CD14-positive monocyte (primary cell): ENCODE measurements at regions not wholly inside any gene's neighbourhood (a gene's known extent, or its start where the extent isn't known, plus 50 kb on each side); places are given as distances from the start of the nearest gene placed in this dataset.

Experiments used
- DNase-seq, 3 donors: peaks; one replicate each; pipeline ENCODE4 v3.0.0-alpha.2; 2011 to 2022
- H2AFZ ChIP-seq: 2 replicates; pipeline ENCODE4 v1.6.0; 2012; ENCODE audit warnings: mild to moderate bottlenecking, low read depth, low read length, inconsistent platforms; ENCODE audit not compliant: insufficient read depth, poor library complexity, severe bottlenecking
- H3K27ac ChIP-seq, 2 donors: 1 replicate in 1 of 2; 2 replicates in 1 of 2; pipeline ENCODE4 v1.5.1; 2012 to 2013; ENCODE audit warnings: low read length in 2 of 2, control low read depth in 1 of 2, inconsistent platforms in 1 of 2, low read depth in 1 of 2, mild to moderate bottlenecking in 1 of 2
- H3K27me3 ChIP-seq, 2 donors: one replicate each; pipeline versions ENCODE4 v1.6.0 to v1.6.1; 2011 to 2013; ENCODE audit warnings: low read length in 2 of 2; ENCODE audit not compliant: control insufficient read depth in 2 of 2, insufficient read depth in 2 of 2
- H3K36me3 ChIP-seq, 2 donors: replicated peaks in 1 of 2; 1 replicate in 1 of 2; 2 replicates in 1 of 2; pipeline versions ENCODE4 v1.5.1 to v1.6.1; 2012 to 2013; ENCODE audit warnings: low read length in 2 of 2, control low read depth in 1 of 2, inconsistent platforms in 1 of 2, mild to moderate bottlenecking in 1 of 2; ENCODE audit not compliant: insufficient read depth in 2 of 2, control insufficient read depth in 1 of 2
- H3K4me1 ChIP-seq, 2 donors: 1 replicate in 1 of 2; 2 replicates in 1 of 2; pipeline versions ENCODE4 v1.5.1 to v1.6.1; 2012 to 2013; ENCODE audit warnings: low read length in 2 of 2, control low read depth in 1 of 2, inconsistent platforms in 1 of 2, mild to moderate bottlenecking in 1 of 2, moderate library complexity in 1 of 2; ENCODE audit not compliant: insufficient read depth in 2 of 2, control insufficient read depth in 1 of 2
- H3K4me2 ChIP-seq: replicated peaks from 2 replicates; pipeline ENCODE3; 2012; ENCODE audit warnings: low read length, moderate library complexity, mild to moderate bottlenecking; ENCODE audit not compliant: poor library complexity, severe bottlenecking; ENCODE audit errors: extremely low read depth
- H3K4me3 ChIP-seq, 3 experiments: fragments of 200-600 bp in 1 of 3; sonication (generic) in 1 of 3; replicated peaks in 1 of 3; 1 replicate in 2 of 3; 2 replicates in 1 of 3; pipeline ENCODE4 v1.5.1; 2011 to 2013; ENCODE audit warnings: low read length in 3 of 3, mild to moderate bottlenecking in 3 of 3, control low read depth in 2 of 3, low read depth in 2 of 3, inconsistent platforms in 1 of 3, moderate library complexity in 1 of 3
- H3K79me2 ChIP-seq: 2 replicates; pipeline ENCODE4 v1.6.0; 2012; ENCODE audit warnings: mild to moderate bottlenecking, control low read depth, inconsistent platforms, low read length, moderate library complexity; ENCODE audit not compliant: insufficient read depth
- H3K9ac ChIP-seq: 2 replicates; pipeline ENCODE4 v1.6.0; 2017; ENCODE audit warnings: low read length, mild to moderate bottlenecking; ENCODE audit not compliant: insufficient read depth, poor library complexity, severe bottlenecking
- H3K9me3 ChIP-seq, 2 donors: replicated peaks in 1 of 2; 1 replicate in 1 of 2; 2 replicates in 1 of 2; pipeline versions ENCODE4 v1.5.1 to v1.6.1; 2012 to 2013; ENCODE audit warnings: low read length in 2 of 2, control low read depth in 1 of 2; ENCODE audit not compliant: control insufficient read depth in 1 of 2, insufficient read depth in 1 of 2
- H4K20me1 ChIP-seq: 2 replicates; pipeline ENCODE4 v1.6.0; 2012; ENCODE audit warnings: mild to moderate bottlenecking, low read length, control low read depth, moderate library complexity; ENCODE audit not compliant: insufficient read depth
- H3K27ac Mint-ChIP-seq, 7 donors: one replicate each; pipeline ENCODE4 v1.8.0; 2020; ENCODE audit warnings: mild to moderate bottlenecking in 7 of 7, mixed read lengths in 7 of 7, moderate library complexity in 6 of 7, inconsistent platforms in 2 of 7
- H3K27me3 Mint-ChIP-seq, 3 donors: one replicate each; pipeline ENCODE4 v1.8.0; 2021 to 2022; ENCODE audit warnings: low read depth in 3 of 3, mild to moderate bottlenecking in 3 of 3, mixed read lengths in 3 of 3, moderate library complexity in 3 of 3, inconsistent platforms in 1 of 3
- H3K36me3 Mint-ChIP-seq, 2 donors: one replicate each; pipeline ENCODE4 v1.8.0; 2020; ENCODE audit warnings: mixed read lengths in 2 of 2, inconsistent platforms in 1 of 2, mild to moderate bottlenecking in 1 of 2
- H3K4me1 Mint-ChIP-seq: one replicate; pipeline ENCODE4 v1.8.0; 2020; ENCODE audit warnings: mild to moderate bottlenecking, mixed read lengths
- H3K4me3 Mint-ChIP-seq, 2 donors: one replicate each; pipeline ENCODE4 v1.8.0; 2020; ENCODE audit warnings: mild to moderate bottlenecking in 2 of 2, mixed read lengths in 2 of 2, moderate library complexity in 1 of 2
- H3K9me3 Mint-ChIP-seq, 7 donors: one replicate each; pipeline ENCODE4 v1.8.0; 2020 to 2022; ENCODE audit warnings: mixed read lengths in 7 of 7, mild to moderate bottlenecking in 6 of 7, moderate library complexity in 6 of 7, inconsistent platforms in 2 of 7
- CTCF ChIP-seq: fragments of 200-600 bp; IDR thresholded peaks from one replicate; pipeline ENCODE4 v1.8.0; 2022; ENCODE audit warnings: antibody characterized with exemption, mild to moderate bottlenecking
- WGBS: methylation state at CpG from one replicate; pipeline ENCODE4 v1.1.5; 2013; ENCODE audit warnings: missing lambda C conversion rate; ENCODE audit not compliant: insufficient coverage; 5-methylcytosine and 5-hydroxymethylcytosine counted together
- intact Hi-C, 2 donors: fragments of 100-400 bp; cut with micrococcal nuclease; formaldehyde crosslinking; loops; one replicate each; pipeline versions ENCODE4 v1.15.0 to v1.15.1; 2023

- Mint-ChIP-seq H3K27ac (no peak overlapping the region), H3K36me3 (no peaks in the 10 kb centered on the region), H3K9me3 (no peaks in the 10 kb centered on the region), H3K4me3 (no peak overlapping the region), H3K27me3 (peaks cover 0 to 2% (median 0%) of the 10 kb centered on the region in 3 donors), H3K4me1 (no peaks in the 10 kb centered on the region)
- Histone ChIP-seq H2AFZ (no peak overlapping the region), H3K4me1 (no peaks in the 10 kb centered on the region), H4K20me1 (no peaks in the 10 kb centered on the region), H3K27me3 (no peaks in the 10 kb centered on the region), H3K9me3 (no peaks in the 10 kb centered on the region), H3K4me3 (no peak overlapping the region), H3K9ac (no peak overlapping the region), H3K79me2 (no peaks in the 10 kb centered on the region), H3K36me3 (no peaks in the 10 kb centered on the region), H3K4me2 (no peak overlapping the region), H3K27ac (no peak overlapping the region)
- intact Hi-C loops: no loop called here
- WGBS: no CpG with 5 or more reads among the region's 1 CpG
- TF ChIP-seq CTCF: no peak
- no peak for DNase-seq
Measured at GRCh38 chr6:48584846-48585245, 473.8 kb upstream of the PTCHD4 start.

DNA sequence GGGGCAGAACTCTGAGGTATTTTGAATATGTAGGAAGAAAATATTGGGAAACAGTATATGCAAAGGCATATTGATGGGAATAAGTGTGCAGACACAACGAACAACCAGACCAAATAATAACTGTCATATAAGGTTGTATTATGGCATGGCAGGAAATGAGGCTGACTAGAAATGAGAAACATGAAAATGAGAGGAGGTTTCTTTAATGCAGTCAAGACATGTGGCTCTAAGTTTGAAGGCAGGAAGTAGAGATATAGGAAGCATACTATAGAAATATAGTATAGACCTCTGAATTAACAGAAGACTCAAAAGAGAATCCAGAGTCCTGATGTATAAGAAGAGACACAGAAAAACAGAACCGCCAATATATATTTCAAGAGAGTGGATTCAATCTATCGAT lies 459.7 kb upstream of the PTCHD4 start:
- Mint-ChIP-seq H3K9me3 (peaks cover 1 to 6% (median 3%) of the 10 kb centered on the region in 7 donors), H3K4me1 (no peaks in the 10 kb centered on the region), H3K27me3 (no peaks in the 10 kb centered on the region), H3K36me3 (no peaks in the 10 kb centered on the region), H3K27ac (no peak overlapping the region), H3K4me3 (no peak overlapping the region)
- DNase-seq: no peak
- no peaks in the 10 kb centered on the region for H3K9me3 ChIP-seq
- no peaks in the 10 kb centered on the region for H3K36me3 ChIP-seq
- H3K4me1 ChIP-seq: no peaks in the 10 kb centered on the region
- H3K27me3 ChIP-seq: no peaks in the 10 kb centered on the region
- no peaks in the 10 kb centered on the region for H4K20me1 ChIP-seq
- intact Hi-C loops: no loop called here
- no peak overlapping the region for H3K9ac ChIP-seq
- no peak overlapping the region for H3K4me2 ChIP-seq
- H3K4me3 ChIP-seq: no peak overlapping the region
- WGBS: no CpG with 5 or more reads among the region's 3 CpGs
- no peak overlapping the region for H3K27ac ChIP-seq
- H2AFZ ChIP-seq: no peak overlapping the region
- H3K79me2 ChIP-seq: no peaks in the 10 kb centered on the region
- no peak for TF ChIP-seq CTCF
